Endothelial cell of umbilical vein (primary cell): ENCODE measurements at regions not wholly inside any gene's neighbourhood (a gene's known extent, or its start where the extent isn't known, plus 50 kb on each side); places are given as distances from the start of the nearest gene placed in this dataset.

Experiments used
- BruUV-seq: library from RNA; stranded (reverse); fragments of 400-500 nt; replicated peaks from 2 replicates; lab custom pipeline; 2021; lab: Mats Ljungman, UMichigan
- CTCF ChIA-PET: fragments of 300-600, 350-600 bp; sonication (Branson Sonifier 250); formaldehyde crosslinking; loops from one replicate; lab custom pipeline; 2021; ENCODE audit warnings: antibody characterized with exemption, inconsistent platforms; lab: Charles Lee
- POLR2A ChIA-PET: fragments of 300-600, 350-600 bp; sonication (Branson Sonifier 250); formaldehyde crosslinking; loops from one replicate; lab custom pipeline; 2021; ENCODE audit warnings: antibody characterized with exemption, inconsistent platforms; lab: Charles Lee
- DNase-seq: peaks from one replicate; pipeline ENCODE4 v3.0.0-alpha.2; 2011; ENCODE audit warnings: low read depth, low spot score
- FAIRE-seq: peaks from 2 replicates; lab custom pipeline; 2011; peaks lifted over from hg19 to GRCh38; lab: Jason Lieb, UNC
- H2AFZ ChIP-seq: 2 replicates; pipeline ENCODE4 v1.6.0; 2012; ENCODE audit warnings: low read depth, low read length, control low read depth, inconsistent platforms
- H3K27ac ChIP-seq: 2 replicates; pipeline ENCODE4 v1.5.1; 2011; ENCODE audit warnings: low read depth, mild to moderate bottlenecking, control low read depth, low read length, moderate library complexity; ENCODE audit not compliant: insufficient read depth
- H3K27me3 ChIP-seq, 2 experiments: 2 replicates each; pipeline versions ENCODE4 v1.6.0 to v1.6.1; 2011; ENCODE audit warnings: low read length in 2 of 2, mixed read lengths in 1 of 2; ENCODE audit not compliant: control insufficient read depth in 2 of 2, insufficient read depth in 2 of 2
- H3K36me3 ChIP-seq, 2 experiments: 2 replicates in 1 of 2; 3 replicates in 1 of 2; pipeline ENCODE4 v1.5.1; 2011; ENCODE audit warnings: low read length in 2 of 2, mild to moderate bottlenecking in 1 of 2, moderate library complexity in 1 of 2; ENCODE audit not compliant: control insufficient read depth in 2 of 2, insufficient read depth in 2 of 2; ENCODE audit errors: extremely low read depth in 1 of 2
- H3K4me1 ChIP-seq: 3 replicates; pipeline ENCODE4 v1.5.1; 2011; ENCODE audit warnings: mild to moderate bottlenecking, low read length; ENCODE audit not compliant: control insufficient read depth, insufficient read depth; ENCODE audit errors: extremely low read depth
- H3K4me2 ChIP-seq: 2 replicates; pipeline ENCODE4 v1.6.1; 2011; ENCODE audit warnings: low read length, control low read depth, mixed read lengths; ENCODE audit not compliant: insufficient read depth
- H3K4me3 ChIP-seq, 3 experiments: fragments of 200-600 bp in 1 of 3; sonication (generic), shearing (Covaris generic) in 1 of 3; replicated peaks in 1 of 3; 2 replicates each; pipeline ENCODE4 v1.5.1; 2011 to 2016; ENCODE audit warnings: control low read depth in 3 of 3, low read length in 3 of 3, mild to moderate bottlenecking in 2 of 3, inconsistent platforms in 1 of 3, low read depth in 1 of 3, moderate library complexity in 1 of 3; ENCODE audit not compliant: insufficient read depth in 1 of 3
- H3K79me2 ChIP-seq: 2 replicates; pipeline ENCODE4 v1.6.0; 2012; ENCODE audit warnings: low read length, inconsistent platforms; ENCODE audit not compliant: control insufficient read depth, insufficient read depth
- H3K9ac ChIP-seq: replicated peaks from 2 replicates; pipeline ENCODE3; 2011; ENCODE audit warnings: low read length, control low read depth; ENCODE audit not compliant: insufficient read depth; ENCODE audit errors: extremely low read depth
- H3K9me1 ChIP-seq: replicated peaks from 3 replicates; pipeline ENCODE4 v1.6.0; 2011; ENCODE audit warnings: mild to moderate bottlenecking, low read length; ENCODE audit not compliant: control insufficient read depth, insufficient read depth; ENCODE audit errors: extremely low read depth
- H3K9me3 ChIP-seq: replicated peaks from 2 replicates; pipeline ENCODE4 v1.5.1; 2012; ENCODE audit warnings: low read length, inconsistent platforms; ENCODE audit not compliant: control insufficient read depth, insufficient read depth
- H4K20me1 ChIP-seq: replicated peaks from 2 replicates; pipeline ENCODE3; 2011; ENCODE audit warnings: mild to moderate bottlenecking, low read length; ENCODE audit not compliant: control insufficient read depth, insufficient read depth; ENCODE audit errors: extremely low read depth
- EZH2 ChIP-seq: IDR thresholded peaks from 2 replicates; pipeline ENCODE4 v1.6.1; 2012; ENCODE audit warnings: borderline replicate concordance, low read depth, mild to moderate bottlenecking, moderate library complexity, low read length, inconsistent platforms; ENCODE audit not compliant: severe bottlenecking
- FOS ChIP-seq: IDR thresholded peaks from 2 replicates; pipeline ENCODE4 v1.6.1; 2011; ENCODE audit warnings: mild to moderate bottlenecking, low read length, moderate library complexity, borderline replicate concordance; ENCODE audit not compliant: insufficient read depth
- GATA2 ChIP-seq: IDR thresholded peaks from 2 replicates; pipeline ENCODE4 v1.7.0; 2011; ENCODE audit warnings: low read depth, mild to moderate bottlenecking, moderate library complexity, mixed read lengths, low read length; ENCODE audit not compliant: insufficient read length, insufficient read depth
- JUN ChIP-seq: IDR thresholded peaks from 2 replicates; pipeline ENCODE4 v1.6.1; 2011; ENCODE audit warnings: borderline replicate concordance, low read depth; ENCODE audit not compliant: insufficient read length, insufficient read depth
- MYC ChIP-seq: IDR thresholded peaks from one replicate; pipeline ENCODE4 v1.6.1; 2011; ENCODE audit warnings: mild to moderate bottlenecking, low read depth, low read length
- POLR2A ChIP-seq: IDR thresholded peaks from 2 replicates; pipeline ENCODE4 v1.6.1; 2012; ENCODE audit warnings: low read depth, mild to moderate bottlenecking, control low read depth, low read length
- POLR2AphosphoS5 ChIP-seq: IDR thresholded peaks from 2 replicates; pipeline ENCODE4 v1.6.1; 2012; ENCODE audit warnings: low read depth, mild to moderate bottlenecking, control low read depth, low read length, moderate library complexity; ENCODE audit not compliant: insufficient read depth
- dilution Hi-C: fragments of 300-500 bp; cut with MboI; formaldehyde crosslinking; loops from one replicate; pipeline ENCODE4 v1.15.0; 2019; ENCODE audit warnings: low sequenced_read_pairs; ENCODE audit not compliant: extremely low pct_ligation_motif_present
- intact Hi-C: fragments of 100-400 bp; cut with micrococcal nuclease; formaldehyde crosslinking; loops from one replicate; pipeline ENCODE4 v1.10.0; 2022
- TF ChIP-seq, protein P1 (sequence below), 2 donors: IDR thresholded peaks; 1 replicate in 1 of 2; 2 replicates in 1 of 2; pipeline ENCODE4 v1.5.1; 2011; ENCODE audit warnings: low read length in 2 of 2, mild to moderate bottlenecking in 2 of 2, moderate library complexity in 2 of 2, control low read depth in 1 of 2, inconsistent platforms in 1 of 2, low read depth in 1 of 2; ENCODE audit not compliant: insufficient read depth in 1 of 2; ENCODE audit errors: extremely low read depth in 1 of 2
- TF ChIP-seq, protein P2 (sequence below): IDR thresholded peaks from 2 replicates; pipeline ENCODE4 v1.6.1; 2011; ENCODE audit not compliant: insufficient read depth, insufficient read length

DNA sequence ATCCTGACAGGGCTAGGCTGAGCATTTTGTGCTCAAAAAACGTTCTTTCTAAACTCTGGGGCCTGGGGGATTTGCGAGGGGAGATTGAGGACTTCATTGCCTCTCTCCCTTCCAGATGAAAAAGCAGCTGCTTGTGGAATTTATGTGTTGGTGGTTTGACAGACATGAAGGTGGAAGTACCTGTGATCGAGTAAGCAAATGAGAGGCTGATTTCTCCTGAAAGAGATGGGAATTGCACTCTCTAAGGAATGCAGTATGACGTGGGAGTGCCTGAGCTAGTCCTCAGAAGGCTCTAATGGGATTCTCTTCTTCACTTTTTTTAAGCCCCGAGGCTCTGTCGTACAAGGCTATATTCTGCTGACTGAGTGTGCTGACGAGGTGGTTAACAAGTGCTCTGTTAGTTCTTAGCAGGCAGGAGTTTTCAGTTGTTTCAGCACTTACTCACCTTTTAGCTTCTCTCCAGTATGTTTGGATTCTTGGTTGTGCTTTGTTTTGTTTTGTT, 426.8 kb upstream of the CNKSR2 start:
- DNase-seq (no peak), FAIRE-seq (no peak)
- Histone ChIP-seq H3K27ac (no peak overlapping the region), H3K27me3 (no peaks in the 10 kb centered on the region), H3K9ac (no peak overlapping the region), H4K20me1 (no peaks in the 10 kb centered on the region), H3K4me1 (no peaks in the 10 kb centered on the region), H3K36me3 (no peaks in the 10 kb centered on the region), H2AFZ (no peak overlapping the region), H3K4me2 (no peak overlapping the region), H3K79me2 (no peaks in the 10 kb centered on the region), H3K4me3 (no peak overlapping the region), H3K9me1 (no peaks in the 10 kb centered on the region), H3K9me3 (no peaks in the 10 kb centered on the region)
- ChIA-PET CTCF (no interaction called here), POLR2A (no interaction called here)
- dilution Hi-C loops = no loop called here
- TF ChIP-seq, protein P1, sequence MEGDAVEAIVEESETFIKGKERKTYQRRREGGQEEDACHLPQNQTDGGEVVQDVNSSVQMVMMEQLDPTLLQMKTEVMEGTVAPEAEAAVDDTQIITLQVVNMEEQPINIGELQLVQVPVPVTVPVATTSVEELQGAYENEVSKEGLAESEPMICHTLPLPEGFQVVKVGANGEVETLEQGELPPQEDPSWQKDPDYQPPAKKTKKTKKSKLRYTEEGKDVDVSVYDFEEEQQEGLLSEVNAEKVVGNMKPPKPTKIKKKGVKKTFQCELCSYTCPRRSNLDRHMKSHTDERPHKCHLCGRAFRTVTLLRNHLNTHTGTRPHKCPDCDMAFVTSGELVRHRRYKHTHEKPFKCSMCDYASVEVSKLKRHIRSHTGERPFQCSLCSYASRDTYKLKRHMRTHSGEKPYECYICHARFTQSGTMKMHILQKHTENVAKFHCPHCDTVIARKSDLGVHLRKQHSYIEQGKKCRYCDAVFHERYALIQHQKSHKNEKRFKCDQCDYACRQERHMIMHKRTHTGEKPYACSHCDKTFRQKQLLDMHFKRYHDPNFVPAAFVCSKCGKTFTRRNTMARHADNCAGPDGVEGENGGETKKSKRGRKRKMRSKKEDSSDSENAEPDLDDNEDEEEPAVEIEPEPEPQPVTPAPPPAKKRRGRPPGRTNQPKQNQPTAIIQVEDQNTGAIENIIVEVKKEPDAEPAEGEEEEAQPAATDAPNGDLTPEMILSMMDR (IDR thresholded peaks at IDR 0.05; ENCODE audit: extremely low read depth in 1 of 2, insufficient read depth in 1 of 2, low read depth in 1 of 2, low read length in 2 of 2) = no peak
- no peak for TF ChIP-seq MYC
- TF ChIP-seq JUN = no peak
- TF ChIP-seq EZH2 = no peak
- no peak for TF ChIP-seq POLR2A
- no peak for TF ChIP-seq FOS
- TF ChIP-seq POLR2AphosphoS5 = no peak
- no peak for TF ChIP-seq GATA2
- TF ChIP-seq, protein P2, sequence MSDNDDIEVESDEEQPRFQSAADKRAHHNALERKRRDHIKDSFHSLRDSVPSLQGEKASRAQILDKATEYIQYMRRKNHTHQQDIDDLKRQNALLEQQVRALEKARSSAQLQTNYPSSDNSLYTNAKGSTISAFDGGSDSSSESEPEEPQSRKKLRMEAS = no peak
- intact Hi-C loops = no loop called here
- BruUV-seq = no TSS peak
